Activated CD4-positive, alpha-beta T cell treated with anti-CD3 and anti-CD28 coated beads, Interleukin-2, amount 50 U/mL, for 16 hours (primary cell): ENCODE measurements at regions not wholly inside any gene's neighbourhood (a gene's known extent, or its start where the extent isn't known, plus 50 kb on each side); places are given as distances from the start of the nearest gene placed in this dataset.

Experiments
- DNase-seq: peaks from one replicate; pipeline ENCODE4 v3.0.0-alpha.2; 2020

DNA sequence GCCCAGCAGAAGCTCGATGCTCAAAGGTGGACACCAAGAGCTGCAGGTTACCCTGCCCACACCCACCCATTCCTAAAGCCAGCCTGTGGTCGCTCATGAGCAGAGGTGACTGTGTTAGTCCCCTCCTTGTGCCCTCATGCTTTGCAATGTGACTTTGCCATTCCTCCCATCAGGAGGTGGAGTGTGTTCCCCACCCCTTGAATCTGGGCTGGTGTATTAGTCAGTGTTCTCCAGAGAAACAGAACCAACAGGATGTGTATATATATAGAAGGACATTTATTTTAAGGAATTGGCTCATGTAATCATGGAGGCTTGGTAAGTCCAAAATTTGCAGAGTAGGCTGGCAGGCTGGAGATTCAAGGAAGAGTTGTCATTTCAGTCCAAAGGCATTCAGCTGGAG, 54.4 kb upstream of the RNF24 start:
- no peak for DNase-seq

DNA sequence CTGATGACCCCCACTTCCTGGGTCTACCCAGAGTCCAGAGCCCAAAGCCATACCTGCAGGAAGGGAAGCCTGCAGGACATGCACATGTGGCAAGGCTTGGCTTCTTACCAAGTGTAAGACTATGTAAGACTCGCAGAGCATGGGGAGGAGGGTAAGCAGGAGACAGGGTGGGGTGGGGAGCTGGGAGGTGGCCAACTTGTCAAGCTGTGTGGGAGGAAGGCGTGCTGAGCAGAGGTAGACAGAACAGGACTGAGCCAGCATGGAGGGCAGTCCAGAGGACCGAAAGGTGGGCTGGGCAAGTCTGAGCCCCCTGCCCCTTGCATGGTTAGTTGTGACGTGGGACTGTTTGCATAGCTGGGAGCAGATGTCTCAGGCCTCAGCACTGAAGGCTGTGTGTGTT, 53.4 kb upstream of the RNF24 start:
- DNase-seq = no peak

DNA sequence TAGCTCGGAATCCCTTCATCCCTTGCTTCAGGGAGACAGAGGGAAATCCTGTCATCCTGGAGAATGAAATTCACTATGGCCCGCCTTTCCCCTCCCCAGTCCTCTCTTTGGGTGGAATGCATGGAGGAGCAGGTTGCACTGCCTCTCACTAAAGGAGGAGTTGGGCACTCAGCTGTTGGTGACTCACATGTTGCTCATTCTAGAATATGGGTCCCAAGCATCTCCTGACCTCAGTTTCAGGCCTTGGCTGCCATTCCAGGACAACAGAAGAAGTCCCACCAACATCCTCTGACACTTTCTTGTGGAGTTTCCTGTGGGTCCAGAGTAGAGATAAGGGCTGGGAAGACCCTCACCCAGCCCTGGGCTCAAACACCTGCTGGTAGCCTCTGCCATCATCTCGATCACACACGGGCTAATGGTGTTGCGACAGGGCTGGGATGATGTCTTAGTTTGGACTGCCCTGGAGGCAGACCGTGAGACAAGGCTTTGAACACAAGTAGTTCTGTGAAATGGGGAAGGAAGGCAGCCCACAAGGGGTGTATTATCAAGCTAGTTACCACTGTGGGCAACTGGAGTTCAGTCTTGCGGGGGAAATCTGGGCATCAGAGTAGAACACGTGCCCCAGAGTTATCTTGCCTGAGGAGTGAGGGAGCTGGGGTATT, 52.4 kb upstream of the RNF24 start:
- no peak for DNase-seq

DNA sequence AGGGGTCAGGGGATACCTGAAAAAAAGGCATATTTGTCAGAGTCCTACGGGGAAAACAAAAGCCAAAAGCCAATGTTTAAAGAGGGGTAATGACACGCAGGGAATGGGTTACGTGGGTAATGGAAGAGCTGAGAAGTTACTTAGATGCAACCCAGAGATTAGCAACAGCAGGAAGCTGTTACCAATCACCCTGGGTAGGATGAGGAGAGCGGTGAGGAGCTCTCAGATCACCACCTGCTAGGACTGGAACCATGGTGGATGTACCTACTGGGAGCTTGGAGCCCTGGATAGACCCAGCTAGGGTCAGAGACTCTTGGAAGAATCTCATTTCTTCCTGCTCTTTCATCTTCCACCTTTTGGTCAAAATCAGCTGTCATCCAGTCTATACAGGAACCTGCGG, 51.2 kb upstream of the RNF24 start:
- DNase-seq = no peak

DNA sequence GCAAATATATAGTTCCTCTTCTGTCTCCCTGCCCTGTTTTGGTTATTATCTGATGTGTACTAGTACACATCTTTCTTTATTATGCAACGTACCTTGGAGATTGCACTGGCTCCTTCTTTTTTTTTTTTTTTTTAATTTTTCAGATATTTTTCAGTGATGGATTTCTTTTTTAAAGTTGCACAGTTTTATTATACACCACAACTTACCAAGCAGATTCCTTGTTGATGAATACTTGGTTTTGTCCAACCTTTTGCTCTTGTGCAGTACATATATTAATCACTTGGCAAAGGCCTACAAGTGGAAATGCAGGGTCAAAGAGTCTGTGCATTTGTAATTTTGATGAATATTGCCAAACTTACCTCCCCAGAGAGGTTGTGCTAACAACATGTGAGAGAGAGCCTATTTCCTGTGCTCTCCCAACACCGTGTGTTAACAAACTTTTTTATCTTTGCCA, 50.1 kb upstream of the RNF24 start:
- no peak for DNase-seq
